ENCODE measurements at regions not wholly inside any gene's neighbourhood (a gene's known extent, or its start where the extent isn't known, plus 50 kb on each side); places are given as distances from the start of the nearest gene placed in this dataset.

DNA sequence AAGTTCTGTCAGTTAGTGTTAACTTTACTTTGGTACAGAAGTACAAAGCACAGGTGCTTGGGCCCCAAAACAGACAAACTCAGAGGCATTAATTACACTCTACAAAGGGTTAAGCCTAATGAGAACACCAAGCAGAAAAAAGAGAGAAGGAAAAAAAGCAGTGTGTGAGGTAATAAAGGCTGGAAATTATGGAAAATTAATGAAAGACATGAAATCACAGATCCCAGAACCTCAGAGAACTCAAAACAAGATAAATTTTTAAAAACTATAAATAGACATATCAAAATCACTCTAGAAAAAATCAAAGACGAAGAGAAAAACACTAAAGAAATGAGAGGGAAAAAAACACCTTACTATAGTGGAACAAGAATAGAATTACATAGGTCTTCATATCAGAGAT, 354.2 kb upstream of the ADAMTS16 start:
- TF ChIP-seq, protein P1, sequence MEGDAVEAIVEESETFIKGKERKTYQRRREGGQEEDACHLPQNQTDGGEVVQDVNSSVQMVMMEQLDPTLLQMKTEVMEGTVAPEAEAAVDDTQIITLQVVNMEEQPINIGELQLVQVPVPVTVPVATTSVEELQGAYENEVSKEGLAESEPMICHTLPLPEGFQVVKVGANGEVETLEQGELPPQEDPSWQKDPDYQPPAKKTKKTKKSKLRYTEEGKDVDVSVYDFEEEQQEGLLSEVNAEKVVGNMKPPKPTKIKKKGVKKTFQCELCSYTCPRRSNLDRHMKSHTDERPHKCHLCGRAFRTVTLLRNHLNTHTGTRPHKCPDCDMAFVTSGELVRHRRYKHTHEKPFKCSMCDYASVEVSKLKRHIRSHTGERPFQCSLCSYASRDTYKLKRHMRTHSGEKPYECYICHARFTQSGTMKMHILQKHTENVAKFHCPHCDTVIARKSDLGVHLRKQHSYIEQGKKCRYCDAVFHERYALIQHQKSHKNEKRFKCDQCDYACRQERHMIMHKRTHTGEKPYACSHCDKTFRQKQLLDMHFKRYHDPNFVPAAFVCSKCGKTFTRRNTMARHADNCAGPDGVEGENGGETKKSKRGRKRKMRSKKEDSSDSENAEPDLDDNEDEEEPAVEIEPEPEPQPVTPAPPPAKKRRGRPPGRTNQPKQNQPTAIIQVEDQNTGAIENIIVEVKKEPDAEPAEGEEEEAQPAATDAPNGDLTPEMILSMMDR (IDR thresholded peaks at IDR 0.05; ENCODE audit: insufficient read depth in 1 of 2, low read depth in 1 of 2, low read length in 1 of 2, severe bottlenecking in 1 of 2, unreplicated experiment in 1 of 2): no peak
- Mint-ChIP-seq H3K4me3 (ENCODE audit: unreplicated experiment) (no peak overlapping the region), H3K4me1 (ENCODE audit: low read depth, unreplicated experiment) (no peaks in the 10 kb centered on the region), H3K9me3 (ENCODE audit: unreplicated experiment) (peaks cover 14% of the 10 kb centered on the region), H3K27ac (ENCODE audit: unreplicated experiment) (no peak overlapping the region), H3K27me3 (ENCODE audit: insufficient read depth, unreplicated experiment) (no peaks in the 10 kb centered on the region), H3K36me3 (ENCODE audit: insufficient read depth, unreplicated experiment) (no peaks in the 10 kb centered on the region)
- Histone ChIP-seq H3K36me3 (ENCODE audit: control insufficient read depth, insufficient read depth, low read length) (no peaks in the 10 kb centered on the region), H3K4me1 (no peaks in the 10 kb centered on the region), H3K4me3 (ENCODE audit: low read depth, low read length) (no peak overlapping the region), H3K9me3 (peaks cover 11% of the 10 kb centered on the region; the same call in 1 of the 2 replicates), H3K27me3 (replicated peaks; ENCODE audit: control insufficient read depth, insufficient read depth, low read length) (no peaks in the 10 kb centered on the region)
- no TSS peak for BruUV-seq (replicated peaks)
- intact Hi-C loops (cut with micrococcal nuclease; ENCODE audit: unreplicated experiment): no loop called here
- ChIA-PET POLR2A (no interaction called here), CTCF (no interaction called here)
- DNase-seq: no peak

DNA sequence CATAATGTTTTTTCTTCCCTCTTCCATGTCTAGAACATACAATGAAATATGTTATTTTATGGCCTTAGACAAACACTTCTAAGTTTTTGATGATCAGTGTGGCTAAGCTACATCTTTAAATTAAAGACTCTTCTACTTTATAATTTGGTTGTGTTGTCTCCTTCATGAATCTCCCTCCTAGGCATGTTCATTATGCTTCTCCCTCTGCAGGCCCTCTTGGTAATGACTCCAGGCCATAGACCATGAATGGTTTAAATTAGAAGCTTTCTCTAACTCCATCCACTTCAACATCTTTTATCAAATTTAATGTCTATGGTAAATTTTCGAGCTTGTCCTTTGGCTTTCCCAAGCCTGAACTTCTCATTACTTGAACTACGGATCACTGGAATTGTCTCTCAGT, 342.7 kb upstream of the ADAMTS16 start:
- no peak overlapping the region for H3K4me3 ChIP-seq (ENCODE audit: low read depth, low read length)
- H3K4me3 Mint-ChIP-seq (ENCODE audit: unreplicated experiment): no peak overlapping the region
- no peaks in the 10 kb centered on the region for H3K9me3 Mint-ChIP-seq (ENCODE audit: unreplicated experiment)
- H3K27me3 ChIP-seq (replicated peaks; ENCODE audit: control insufficient read depth, insufficient read depth, low read length): no peaks in the 10 kb centered on the region
- TF ChIP-seq, protein P1 (IDR thresholded peaks at IDR 0.05; ENCODE audit: insufficient read depth in 1 of 2, low read depth in 1 of 2, low read length in 1 of 2, severe bottlenecking in 1 of 2, unreplicated experiment in 1 of 2): no peak
- H3K36me3 ChIP-seq (ENCODE audit: control insufficient read depth, insufficient read depth, low read length): no peaks in the 10 kb centered on the region
- no peaks in the 10 kb centered on the region for H3K4me1 Mint-ChIP-seq (ENCODE audit: low read depth, unreplicated experiment)
- no peak for DNase-seq
- CTCF ChIA-PET: no interaction called here
- no peak overlapping the region for H3K27ac Mint-ChIP-seq (ENCODE audit: unreplicated experiment)
- no peaks in the 10 kb centered on the region for H3K36me3 Mint-ChIP-seq (ENCODE audit: insufficient read depth, unreplicated experiment)
- intact Hi-C loops (cut with micrococcal nuclease; ENCODE audit: unreplicated experiment): no loop called here
- H3K27me3 Mint-ChIP-seq (ENCODE audit: insufficient read depth, unreplicated experiment): peaks cover 10% of the 10 kb centered on the region
- no TSS peak for BruUV-seq (replicated peaks)
- POLR2A ChIA-PET: no interaction called here
- H3K9me3 ChIP-seq: no peaks in the 10 kb centered on the region
- no peaks in the 10 kb centered on the region for H3K4me1 ChIP-seq

DNA sequence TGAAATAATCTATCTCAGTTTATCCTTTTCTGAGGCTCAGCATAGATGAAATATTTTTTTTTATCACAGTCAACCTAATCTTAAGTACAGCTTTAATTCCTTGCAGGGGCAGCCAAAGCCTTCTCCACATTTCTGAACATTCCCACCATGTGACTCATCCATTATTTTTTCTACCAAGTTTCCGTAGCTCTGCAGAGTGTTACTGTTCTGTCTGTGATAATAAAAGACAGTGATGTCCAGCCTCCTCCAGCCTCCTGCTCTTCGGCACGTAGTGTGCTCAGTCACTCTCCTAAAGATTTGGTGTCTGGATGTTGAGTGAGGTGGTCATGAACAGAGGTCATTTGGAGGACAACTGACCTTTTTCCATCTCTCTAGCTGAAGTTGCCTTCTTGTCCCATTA, 338.1 kb upstream of the ADAMTS16 start:
- Mint-ChIP-seq H3K36me3 (ENCODE audit: insufficient read depth, unreplicated experiment) (no peaks in the 10 kb centered on the region), H3K4me1 (ENCODE audit: low read depth, unreplicated experiment) (no peaks in the 10 kb centered on the region), H3K27me3 (ENCODE audit: insufficient read depth, unreplicated experiment) (peaks cover 14% of the 10 kb centered on the region), H3K9me3 (ENCODE audit: unreplicated experiment) (no peaks in the 10 kb centered on the region), H3K4me3 (ENCODE audit: unreplicated experiment) (no peak overlapping the region), H3K27ac (ENCODE audit: unreplicated experiment) (no peak overlapping the region)
- Histone ChIP-seq H3K4me1 (no peaks in the 10 kb centered on the region), H3K36me3 (ENCODE audit: control insufficient read depth, insufficient read depth, low read length) (no peaks in the 10 kb centered on the region), H3K9me3 (no peaks in the 10 kb centered on the region), H3K27me3 (replicated peaks; ENCODE audit: control insufficient read depth, insufficient read depth, low read length) (no peaks in the 10 kb centered on the region), H3K4me3 (ENCODE audit: low read depth, low read length) (no peak overlapping the region)
- POLR2A ChIA-PET: no interaction called here
- TF ChIP-seq, protein P1 (IDR thresholded peaks at IDR 0.05; ENCODE audit: insufficient read depth in 1 of 2, low read depth in 1 of 2, low read length in 1 of 2, severe bottlenecking in 1 of 2, unreplicated experiment in 1 of 2): no peak
- CTCF ChIA-PET: no interaction called here
- intact Hi-C loops (cut with micrococcal nuclease; ENCODE audit: unreplicated experiment): no loop called here
- DNase-seq: no peak
- no TSS peak for BruUV-seq (replicated peaks)

Measured in Caco-2 (cell line).